B cell (primary cell): ENCODE measurements at regions not wholly inside any gene's neighbourhood (a gene's known extent, or its start where the extent isn't known, plus 50 kb on each side); places are given as distances from the start of the nearest gene placed in this dataset.

Experiments
- EZH2 ChIP-seq: IDR thresholded peaks from 2 replicates; pipeline ENCODE4 v1.6.1; 2012; ENCODE audit warnings: borderline replicate concordance, low read depth, mild to moderate bottlenecking, moderate library complexity, low read length; ENCODE audit not compliant: insufficient read depth, poor library complexity, severe bottlenecking
- TF ChIP-seq, protein P1 (sequence below): fragments of 200-600 bp; IDR thresholded peaks from one replicate; pipeline ENCODE4 v1.8.0; 2022; ENCODE audit warnings: antibody characterized with exemption, mild to moderate bottlenecking

DNA sequence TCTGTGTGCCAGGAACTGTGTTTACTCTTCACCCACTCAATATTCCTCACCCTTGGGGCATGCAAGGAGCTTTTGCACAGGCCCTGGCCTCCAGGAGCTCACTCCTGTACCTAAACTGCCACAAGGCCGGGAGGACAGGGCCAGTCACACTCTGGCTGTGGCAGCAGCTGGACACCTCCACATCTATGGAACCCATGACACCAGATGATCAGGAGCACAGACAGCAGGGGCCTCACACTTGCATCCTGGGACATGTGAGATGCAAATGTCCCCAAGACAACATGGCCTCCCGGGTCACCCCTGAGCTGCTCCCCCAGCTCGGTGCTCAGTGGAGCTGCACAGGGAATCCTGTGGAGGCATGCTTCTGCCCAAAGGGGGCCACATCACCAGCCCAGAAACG lies 61.8 kb upstream of the SLC66A3 start:
- TF ChIP-seq, protein P1, sequence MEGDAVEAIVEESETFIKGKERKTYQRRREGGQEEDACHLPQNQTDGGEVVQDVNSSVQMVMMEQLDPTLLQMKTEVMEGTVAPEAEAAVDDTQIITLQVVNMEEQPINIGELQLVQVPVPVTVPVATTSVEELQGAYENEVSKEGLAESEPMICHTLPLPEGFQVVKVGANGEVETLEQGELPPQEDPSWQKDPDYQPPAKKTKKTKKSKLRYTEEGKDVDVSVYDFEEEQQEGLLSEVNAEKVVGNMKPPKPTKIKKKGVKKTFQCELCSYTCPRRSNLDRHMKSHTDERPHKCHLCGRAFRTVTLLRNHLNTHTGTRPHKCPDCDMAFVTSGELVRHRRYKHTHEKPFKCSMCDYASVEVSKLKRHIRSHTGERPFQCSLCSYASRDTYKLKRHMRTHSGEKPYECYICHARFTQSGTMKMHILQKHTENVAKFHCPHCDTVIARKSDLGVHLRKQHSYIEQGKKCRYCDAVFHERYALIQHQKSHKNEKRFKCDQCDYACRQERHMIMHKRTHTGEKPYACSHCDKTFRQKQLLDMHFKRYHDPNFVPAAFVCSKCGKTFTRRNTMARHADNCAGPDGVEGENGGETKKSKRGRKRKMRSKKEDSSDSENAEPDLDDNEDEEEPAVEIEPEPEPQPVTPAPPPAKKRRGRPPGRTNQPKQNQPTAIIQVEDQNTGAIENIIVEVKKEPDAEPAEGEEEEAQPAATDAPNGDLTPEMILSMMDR = no peak
- TF ChIP-seq EZH2 = no peak
